Stimulated activated naive CD8-positive, alpha-beta T cell treated with anti-CD3 and anti-CD28 coated beads, Interleukin-15, amount 100 ng/mL, for 72 hours (primary cell): ENCODE measurements at regions not wholly inside any gene's neighbourhood (a gene's known extent, or its start where the extent isn't known, plus 50 kb on each side); places are given as distances from the start of the nearest gene placed in this dataset.
"Not testable (repeated sequence)": the region's sequence is repeated elsewhere in the genome, so short reads cannot be mapped to it uniquely, and the experiment has no call there.

Experiments used
- ATAC-seq: fragments of 150-1000 bp; cut with Tn5 transposase; 2 replicates; pipeline ENCODE4 v1.10.0; 2021; ENCODE audit warnings: mild to moderate bottlenecking, moderate library complexity
- DNase-seq, 2 donors: peaks; one replicate each; pipeline ENCODE4 v3.0.0; 2021 to 2022
- H3K27ac Mint-ChIP-seq, 2 donors: one replicate each; pipeline ENCODE4 v1.8.0; 2022; ENCODE audit warnings: mild to moderate bottlenecking in 2 of 2, mixed read lengths in 2 of 2, moderate library complexity in 2 of 2
- H3K27me3 Mint-ChIP-seq: one replicate; pipeline ENCODE4 v1.8.0; 2022; ENCODE audit warnings: mixed read lengths
- H3K4me1 Mint-ChIP-seq: one replicate; pipeline ENCODE4 v1.8.0; 2022; ENCODE audit warnings: mild to moderate bottlenecking, mixed read lengths
- H3K4me3 Mint-ChIP-seq, 2 donors: one replicate each; pipeline ENCODE4 v1.8.0; 2022; ENCODE audit warnings: mild to moderate bottlenecking in 2 of 2, mixed read lengths in 2 of 2, moderate library complexity in 1 of 2
- H3K9me3 Mint-ChIP-seq, 2 donors: one replicate each; pipeline ENCODE4 v1.8.0; 2022; ENCODE audit warnings: mixed read lengths in 2 of 2

DNA sequence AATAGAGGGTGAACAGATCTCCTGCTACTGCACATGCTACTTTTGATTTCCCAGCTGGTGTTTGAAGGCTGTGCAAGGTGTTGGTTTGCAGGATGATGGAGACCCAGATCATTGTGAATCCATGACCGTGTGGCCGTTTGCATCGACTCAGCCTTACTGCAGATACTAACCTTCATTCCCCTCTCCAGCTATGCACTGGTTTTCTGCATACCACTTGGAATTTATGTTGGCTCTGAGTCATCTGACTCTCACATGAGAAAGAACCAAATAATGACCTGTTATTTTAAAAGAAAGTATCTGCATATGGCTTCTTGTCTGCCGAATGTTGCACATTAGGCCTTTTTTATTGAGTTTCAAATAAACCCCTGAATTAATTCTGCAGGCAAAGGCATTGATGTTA, 221.7 kb upstream of the PRKX start:
- not testable (repeated sequence) for H3K4me1 Mint-ChIP-seq

GRCh38 chrX:3920424-3921017, 207.1 kb upstream of the PRKX start:
- not testable (repeated sequence) for H3K4me1 Mint-ChIP-seq, DNase-seq, H3K9me3 Mint-ChIP-seq, H3K27me3 Mint-ChIP-seq, H3K4me3 Mint-ChIP-seq, H3K27ac Mint-ChIP-seq
- ATAC-seq, result peak; percentile 96

More for the DNA sequence above, 221.7 kb upstream of the PRKX start:
- H3K27ac Mint-ChIP-seq, H3K9me3 Mint-ChIP-seq, ATAC-seq, DNase-seq, H3K27me3 Mint-ChIP-seq, H3K4me3 Mint-ChIP-seq: not testable (repeated sequence)

- H3K27me3 Mint-ChIP-seq, H3K4me3 Mint-ChIP-seq, H3K27ac Mint-ChIP-seq, DNase-seq, H3K9me3 Mint-ChIP-seq, H3K4me1 Mint-ChIP-seq: not testable (repeated sequence)
- peak; percentile 55 for ATAC-seq
Observed at GRCh38 chrX:3919668-3920423, 206.4 kb upstream of the PRKX start.

- H3K4me1 Mint-ChIP-seq, H3K4me3 Mint-ChIP-seq, DNase-seq, H3K27ac Mint-ChIP-seq, H3K27me3 Mint-ChIP-seq, H3K9me3 Mint-ChIP-seq, ATAC-seq: not testable (repeated sequence)
Observed at GRCh38 chrX:3914813-3915212, 201.4 kb upstream of the PRKX start.

- H3K27me3 Mint-ChIP-seq, DNase-seq, H3K27ac Mint-ChIP-seq, H3K4me3 Mint-ChIP-seq, H3K4me1 Mint-ChIP-seq, ATAC-seq, H3K9me3 Mint-ChIP-seq: not testable (repeated sequence)
Observed at GRCh38 chrX:3914059-3914458, 200.6 kb upstream of the PRKX start.

- H3K4me3 Mint-ChIP-seq, ATAC-seq, H3K4me1 Mint-ChIP-seq, H3K27me3 Mint-ChIP-seq, H3K9me3 Mint-ChIP-seq, DNase-seq, H3K27ac Mint-ChIP-seq: not testable (repeated sequence)
Observed at GRCh38 chrX:3911012-3911411, 197.6 kb upstream of the PRKX start.

DNA sequence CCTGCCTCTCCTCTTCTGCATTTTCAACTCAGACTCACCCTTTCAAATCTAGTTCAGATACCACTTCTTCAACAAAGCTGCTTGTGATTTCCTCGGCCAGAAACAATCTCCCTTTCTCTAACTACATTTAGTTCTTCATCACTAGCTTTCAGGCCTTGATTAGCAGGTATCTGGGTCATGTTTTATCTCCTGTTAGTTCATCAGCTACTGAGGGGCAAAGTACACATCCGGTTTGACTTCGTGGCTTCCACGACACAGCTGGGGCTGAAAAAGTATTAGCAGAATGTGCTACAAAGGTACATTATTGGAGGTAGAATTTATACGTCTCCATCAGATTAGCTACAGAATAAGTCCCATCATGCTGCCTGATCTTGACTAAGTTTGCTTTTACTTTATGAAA, 197.2 kb upstream of the PRKX start:
- not testable (repeated sequence) for H3K4me1 Mint-ChIP-seq, H3K27me3 Mint-ChIP-seq, H3K9me3 Mint-ChIP-seq, DNase-seq, H3K4me3 Mint-ChIP-seq, ATAC-seq, H3K27ac Mint-ChIP-seq

DNA sequence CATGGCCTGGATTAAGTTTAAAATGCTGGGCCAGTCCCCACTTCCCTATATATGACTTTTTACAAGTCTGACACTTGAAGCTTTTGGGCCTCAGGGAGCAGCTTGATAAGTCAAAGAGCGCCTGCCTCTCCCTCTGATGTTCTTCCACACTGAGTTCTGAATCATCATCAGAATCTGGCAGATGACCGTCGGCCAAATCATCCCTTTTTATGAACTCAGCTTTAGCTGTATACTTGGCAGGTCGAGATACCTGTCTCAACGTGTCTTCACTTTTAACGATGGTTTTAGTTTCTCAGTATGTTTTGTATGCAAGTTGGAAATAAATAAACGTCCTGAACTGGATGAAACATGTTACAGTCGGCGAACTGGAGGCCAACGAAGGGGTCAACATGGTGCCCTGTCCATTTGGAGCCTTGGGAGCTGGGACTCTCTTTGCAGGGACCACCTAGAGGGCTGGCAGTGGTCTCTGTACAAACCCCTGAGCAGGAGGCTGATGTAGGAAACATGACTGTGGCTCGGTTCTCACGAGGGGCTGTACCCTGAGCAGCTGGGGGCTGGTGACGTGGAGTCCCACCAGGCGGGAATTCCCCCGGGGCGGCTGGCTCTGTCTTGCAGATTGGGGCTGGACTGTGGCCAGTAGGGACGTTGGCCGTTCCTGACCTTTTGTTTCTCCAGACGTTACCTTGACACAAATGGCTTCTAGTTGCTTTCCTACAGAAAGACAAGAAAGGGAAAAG, 192.2 kb upstream of the PRKX start:
- not testable (repeated sequence) for DNase-seq, H3K4me3 Mint-ChIP-seq, H3K9me3 Mint-ChIP-seq, H3K27me3 Mint-ChIP-seq, H3K4me1 Mint-ChIP-seq, H3K27ac Mint-ChIP-seq, ATAC-seq

GRCh38 chrX:3902222-3902621, 188.8 kb upstream of the PRKX start:
- not testable (repeated sequence) for H3K4me1 Mint-ChIP-seq, H3K27ac Mint-ChIP-seq, ATAC-seq

DNA sequence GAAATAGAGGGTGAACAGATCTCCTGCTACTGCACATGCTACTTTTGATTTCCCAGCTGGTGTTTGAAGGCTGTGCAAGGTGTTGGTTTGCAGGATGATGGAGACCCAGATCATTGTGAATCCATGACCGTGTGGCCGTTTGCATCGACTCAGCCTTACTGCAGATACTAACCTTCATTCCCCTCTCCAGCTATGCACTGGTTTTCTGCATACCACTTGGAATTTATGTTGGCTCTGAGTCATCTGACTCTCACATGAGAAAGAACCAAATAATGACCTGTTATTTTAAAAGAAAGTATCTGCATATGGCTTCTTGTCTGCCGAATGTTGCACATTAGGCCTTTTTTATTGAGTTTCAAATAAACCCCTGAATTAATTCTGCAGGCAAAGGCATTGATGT, 183.3 kb upstream of the PRKX start:
- H3K27me3 Mint-ChIP-seq, H3K27ac Mint-ChIP-seq, H3K4me3 Mint-ChIP-seq, DNase-seq, H3K4me1 Mint-ChIP-seq, ATAC-seq, H3K9me3 Mint-ChIP-seq: not testable (repeated sequence)

More at GRCh38 chrX:3902222-3902621, 188.8 kb upstream of the PRKX start:
- H3K27me3 Mint-ChIP-seq, H3K4me3 Mint-ChIP-seq, H3K9me3 Mint-ChIP-seq, DNase-seq: not testable (repeated sequence)

DNA sequence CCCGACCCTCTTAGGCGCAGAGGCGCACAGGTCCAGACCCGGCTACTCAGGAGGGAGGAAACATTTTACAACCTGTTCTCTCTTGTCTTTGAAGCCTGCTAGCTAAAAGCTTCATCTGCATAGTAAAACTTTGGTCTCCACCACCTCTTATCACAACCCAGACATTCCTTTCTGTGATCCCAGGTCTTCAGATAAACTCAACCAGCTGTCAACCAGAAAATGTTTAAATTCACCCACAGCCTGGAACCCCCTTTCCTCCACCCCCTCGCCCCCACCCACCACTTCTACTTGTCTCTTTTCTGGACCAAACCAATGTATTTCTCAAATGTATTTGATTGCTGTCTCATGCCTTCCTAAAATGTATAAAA, 169.1 kb upstream of the PRKX start:
- not testable (repeated sequence) for ATAC-seq, H3K27me3 Mint-ChIP-seq, DNase-seq, H3K9me3 Mint-ChIP-seq, H3K4me1 Mint-ChIP-seq, H3K27ac Mint-ChIP-seq
- H3K4me3 Mint-ChIP-seq, result peak overlapping the region in 1 of 2 donors; percentile 60

DNA sequence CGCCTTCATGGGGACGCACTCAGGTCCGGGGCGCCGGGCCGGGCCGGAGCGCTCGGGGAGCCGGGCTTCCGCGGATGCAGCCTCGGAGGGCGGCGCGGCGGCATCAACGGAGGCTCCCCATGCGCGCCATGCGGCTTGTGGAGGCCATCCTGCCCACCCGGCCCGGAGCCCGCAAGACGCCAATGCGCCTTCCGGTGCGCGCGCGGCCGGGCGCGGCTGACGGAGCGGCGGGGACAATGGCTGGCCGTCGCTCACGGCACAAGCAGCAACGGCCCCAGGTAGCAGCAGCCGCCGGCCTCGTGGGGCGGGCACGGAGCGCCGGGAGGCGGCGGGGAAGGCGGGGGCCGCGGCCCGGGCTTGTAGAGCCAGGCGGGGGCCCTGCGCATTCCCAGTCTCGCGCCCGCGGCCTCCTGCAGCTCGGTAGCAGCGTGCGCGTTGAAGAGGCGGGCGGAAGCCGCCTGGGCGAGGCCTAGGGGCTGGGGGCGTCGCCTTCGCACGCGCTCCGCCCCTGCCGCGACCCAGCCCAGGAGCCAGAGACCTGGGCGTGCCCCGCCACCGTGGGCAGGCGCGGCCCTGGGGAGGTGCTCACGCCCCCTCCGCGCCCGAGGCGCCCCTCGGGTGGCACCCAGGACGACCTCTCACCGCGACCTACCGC, 168.6 kb upstream of the PRKX start:
- H3K4me1 Mint-ChIP-seq, H3K4me3 Mint-ChIP-seq, H3K27ac Mint-ChIP-seq, DNase-seq, H3K9me3 Mint-ChIP-seq, H3K27me3 Mint-ChIP-seq: not testable (repeated sequence)
- peak; percentile 95 for ATAC-seq

GRCh38 chrX:3881255-3881895, 167.9 kb upstream of the PRKX start:
- ATAC-seq, result peak; percentile 59

DNA sequence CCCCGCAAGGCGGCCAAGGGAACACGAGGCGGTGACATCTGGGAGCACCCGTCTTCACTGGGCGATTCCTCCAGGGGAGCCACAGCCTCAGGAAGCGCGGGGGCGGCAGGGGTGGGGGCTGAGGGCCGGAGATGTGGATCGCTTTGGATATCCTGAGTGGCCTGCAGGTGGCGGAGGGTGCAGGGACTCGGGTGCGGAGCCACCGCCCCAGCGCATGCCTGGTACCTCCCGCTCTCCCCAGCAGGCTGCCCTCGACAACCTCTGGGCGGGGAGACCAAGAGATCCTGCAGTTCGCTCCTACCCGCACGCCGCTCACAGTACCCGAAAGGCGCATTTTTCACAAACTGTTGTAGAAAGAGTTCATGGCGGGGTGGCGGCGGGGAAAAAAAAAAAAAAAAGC, 162.9 kb upstream of the PRKX start:
- not testable (repeated sequence) for H3K9me3 Mint-ChIP-seq, H3K4me3 Mint-ChIP-seq, H3K27ac Mint-ChIP-seq, ATAC-seq, H3K4me1 Mint-ChIP-seq, H3K27me3 Mint-ChIP-seq, DNase-seq

More at GRCh38 chrX:3881255-3881895, 167.9 kb upstream of the PRKX start:
- H3K4me1 Mint-ChIP-seq, H3K9me3 Mint-ChIP-seq, DNase-seq, H3K4me3 Mint-ChIP-seq, H3K27me3 Mint-ChIP-seq, H3K27ac Mint-ChIP-seq: not testable (repeated sequence)

DNA sequence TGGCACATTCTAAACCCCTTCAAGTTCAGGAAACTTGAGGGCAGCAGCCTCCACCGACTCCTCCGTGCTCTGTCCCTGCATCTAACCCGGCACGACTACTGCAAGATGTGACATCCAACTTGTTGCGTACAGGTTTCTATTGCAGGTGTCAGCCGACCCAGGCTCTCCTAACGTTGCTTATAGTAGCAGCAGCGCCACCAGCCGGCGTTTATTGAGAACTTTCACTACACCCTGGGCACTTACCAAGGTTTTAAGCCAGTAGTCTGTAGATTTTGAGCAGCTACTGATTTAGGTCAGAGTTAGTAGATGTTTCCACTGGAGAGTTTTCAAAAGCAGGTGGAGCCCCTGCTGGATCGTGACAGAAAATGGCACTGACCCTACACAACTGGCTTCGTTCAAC, 162.2 kb upstream of the PRKX start:
- ATAC-seq, H3K27me3 Mint-ChIP-seq, H3K27ac Mint-ChIP-seq, H3K4me3 Mint-ChIP-seq, H3K9me3 Mint-ChIP-seq, DNase-seq, H3K4me1 Mint-ChIP-seq: not testable (repeated sequence)
